Panc1 (cell line): ENCODE measurements at regions not wholly inside any gene's neighbourhood (a gene's known extent, or its start where the extent isn't known, plus 50 kb on each side); places are given as distances from the start of the nearest gene placed in this dataset.

Experiments used
- TF ChIP-seq, protein P1 (sequence below): fragments of 450-650 bp; IDR thresholded peaks from 2 replicates; pipeline ENCODE4 v1.5.1; 2017; ENCODE audit warnings: mild to moderate bottlenecking
- TF ChIP-seq, protein P2 (sequence below), 2 experiments: IDR thresholded peaks; 2 replicates each; pipeline ENCODE4 v1.6.1; 2011 to 2012; ENCODE audit warnings: low read depth in 2 of 2, control low read depth in 1 of 2, low read length in 1 of 2, mild to moderate bottlenecking in 1 of 2, moderate library complexity in 1 of 2; ENCODE audit not compliant: insufficient read depth in 1 of 2

DNA sequence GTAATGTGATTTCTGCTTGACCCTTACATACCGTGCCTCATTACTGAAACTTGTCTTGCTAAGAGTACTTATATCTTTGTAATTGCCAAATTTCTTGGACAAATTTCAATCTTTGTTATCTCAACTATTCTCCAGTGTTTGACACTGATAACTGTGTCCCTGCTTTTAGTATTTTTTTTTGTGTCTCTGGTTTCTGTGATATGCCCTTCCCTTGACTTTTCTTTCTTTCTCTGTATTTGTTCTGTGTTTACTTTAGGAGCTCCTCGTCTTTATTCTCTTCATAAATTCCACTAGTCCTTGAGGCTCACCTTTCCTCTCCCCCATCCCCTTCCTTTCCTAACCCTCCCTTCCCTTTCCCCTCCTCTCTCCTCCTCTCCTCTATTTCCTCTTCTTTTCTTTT lies 123.7 kb upstream of the FBXL17 start:
- TF ChIP-seq, protein P1, sequence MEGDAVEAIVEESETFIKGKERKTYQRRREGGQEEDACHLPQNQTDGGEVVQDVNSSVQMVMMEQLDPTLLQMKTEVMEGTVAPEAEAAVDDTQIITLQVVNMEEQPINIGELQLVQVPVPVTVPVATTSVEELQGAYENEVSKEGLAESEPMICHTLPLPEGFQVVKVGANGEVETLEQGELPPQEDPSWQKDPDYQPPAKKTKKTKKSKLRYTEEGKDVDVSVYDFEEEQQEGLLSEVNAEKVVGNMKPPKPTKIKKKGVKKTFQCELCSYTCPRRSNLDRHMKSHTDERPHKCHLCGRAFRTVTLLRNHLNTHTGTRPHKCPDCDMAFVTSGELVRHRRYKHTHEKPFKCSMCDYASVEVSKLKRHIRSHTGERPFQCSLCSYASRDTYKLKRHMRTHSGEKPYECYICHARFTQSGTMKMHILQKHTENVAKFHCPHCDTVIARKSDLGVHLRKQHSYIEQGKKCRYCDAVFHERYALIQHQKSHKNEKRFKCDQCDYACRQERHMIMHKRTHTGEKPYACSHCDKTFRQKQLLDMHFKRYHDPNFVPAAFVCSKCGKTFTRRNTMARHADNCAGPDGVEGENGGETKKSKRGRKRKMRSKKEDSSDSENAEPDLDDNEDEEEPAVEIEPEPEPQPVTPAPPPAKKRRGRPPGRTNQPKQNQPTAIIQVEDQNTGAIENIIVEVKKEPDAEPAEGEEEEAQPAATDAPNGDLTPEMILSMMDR, result no peak
- TF ChIP-seq, protein P2, sequence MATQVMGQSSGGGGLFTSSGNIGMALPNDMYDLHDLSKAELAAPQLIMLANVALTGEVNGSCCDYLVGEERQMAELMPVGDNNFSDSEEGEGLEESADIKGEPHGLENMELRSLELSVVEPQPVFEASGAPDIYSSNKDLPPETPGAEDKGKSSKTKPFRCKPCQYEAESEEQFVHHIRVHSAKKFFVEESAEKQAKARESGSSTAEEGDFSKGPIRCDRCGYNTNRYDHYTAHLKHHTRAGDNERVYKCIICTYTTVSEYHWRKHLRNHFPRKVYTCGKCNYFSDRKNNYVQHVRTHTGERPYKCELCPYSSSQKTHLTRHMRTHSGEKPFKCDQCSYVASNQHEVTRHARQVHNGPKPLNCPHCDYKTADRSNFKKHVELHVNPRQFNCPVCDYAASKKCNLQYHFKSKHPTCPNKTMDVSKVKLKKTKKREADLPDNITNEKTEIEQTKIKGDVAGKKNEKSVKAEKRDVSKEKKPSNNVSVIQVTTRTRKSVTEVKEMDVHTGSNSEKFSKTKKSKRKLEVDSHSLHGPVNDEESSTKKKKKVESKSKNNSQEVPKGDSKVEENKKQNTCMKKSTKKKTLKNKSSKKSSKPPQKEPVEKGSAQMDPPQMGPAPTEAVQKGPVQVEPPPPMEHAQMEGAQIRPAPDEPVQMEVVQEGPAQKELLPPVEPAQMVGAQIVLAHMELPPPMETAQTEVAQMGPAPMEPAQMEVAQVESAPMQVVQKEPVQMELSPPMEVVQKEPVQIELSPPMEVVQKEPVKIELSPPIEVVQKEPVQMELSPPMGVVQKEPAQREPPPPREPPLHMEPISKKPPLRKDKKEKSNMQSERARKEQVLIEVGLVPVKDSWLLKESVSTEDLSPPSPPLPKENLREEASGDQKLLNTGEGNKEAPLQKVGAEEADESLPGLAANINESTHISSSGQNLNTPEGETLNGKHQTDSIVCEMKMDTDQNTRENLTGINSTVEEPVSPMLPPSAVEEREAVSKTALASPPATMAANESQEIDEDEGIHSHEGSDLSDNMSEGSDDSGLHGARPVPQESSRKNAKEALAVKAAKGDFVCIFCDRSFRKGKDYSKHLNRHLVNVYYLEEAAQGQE (IDR thresholded peaks at IDR 0.05; ENCODE audit: insufficient read depth in 1 of 2, low read depth in 2 of 2, low read length in 1 of 2), result no peak
